Hematopoietic multipotent progenitor cell treated with erythropoietin and hydrocortisone succinate and interleukin-3 and kit ligand, for 8 days (in vitro differentiated cells): ENCODE measurements at regions not wholly inside any gene's neighbourhood (a gene's known extent, or its start where the extent isn't known, plus 50 kb on each side); places are given as distances from the start of the nearest gene placed in this dataset.

Experiments used
- DNase-seq: peaks from one replicate; pipeline ENCODE4 v3.0.0-alpha.2; 2015

GRCh38 chr18:7492385-7492784 lies 74.7 kb upstream of the PTPRM start:
- DNase-seq, result no peak

- DNase-seq, result no peak
These were observed 70.0 kb upstream of the PTPRM start for GRCh38 chr18:7497081-7497480.

DNA sequence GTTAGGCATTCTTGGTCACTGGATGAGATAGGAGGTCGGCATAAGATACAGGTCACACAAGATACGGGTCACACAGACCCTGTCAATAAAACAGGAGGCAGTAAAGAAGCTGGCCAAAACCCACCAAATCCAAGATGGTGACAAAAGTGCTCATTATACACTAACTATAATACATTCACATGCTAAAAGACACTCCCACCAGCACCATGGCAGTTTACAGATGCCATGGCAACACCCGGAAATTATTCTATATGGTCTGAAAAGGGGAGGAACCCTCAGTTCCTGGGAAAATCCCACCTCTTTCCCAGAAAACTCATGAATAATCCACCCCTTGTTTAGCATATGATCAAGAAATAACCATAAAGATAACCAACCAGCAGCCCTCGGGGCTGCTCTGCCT lies 56.0 kb upstream of the PTPRM start:
- DNase-seq, result no peak

- DNase-seq, result no peak
These were observed 54.8 kb upstream of the PTPRM start for GRCh38 chr18:7512348-7512747.

GRCh38 chr18:7512990-7513389 lies 54.1 kb upstream of the PTPRM start:
- no peak for DNase-seq

GRCh38 chr18:7514796-7515440 lies 52.2 kb upstream of the PTPRM start:
- DNase-seq, result no peak

GRCh38 chr18:7516266-7517117 lies 50.6 kb upstream of the PTPRM start:
- no peak for DNase-seq
